Adrenal gland (tissue), 9 donors: ENCODE measurements at regions not wholly inside any gene's neighbourhood (a gene's known extent, or its start where the extent isn't known, plus 50 kb on each side); places are given as distances from the start of the nearest gene placed in this dataset.

Experiments used
- DNase-seq, 7 donors: peaks; one replicate each; pipeline ENCODE4 v3.0.0-alpha.2; 2019 to 2020
- H3K27ac ChIP-seq, 5 donors: fragments of 200-600 bp; sonication (generic) in 4 of 5; 1 replicate in 3 of 5; 2 replicates in 2 of 5; pipeline versions ENCODE4 v1.5.1 to v1.8.0; 2016 to 2020; ENCODE audit warnings: mild to moderate bottlenecking in 1 of 5
- H3K27me3 ChIP-seq: fragments of 200-600 bp; 2 replicates; pipeline ENCODE4 v1.8.0; 2021
- H3K36me3 ChIP-seq, 2 donors: fragments of 200-600 bp; replicated peaks in 1 of 2; 1 replicate in 1 of 2; 2 replicates in 1 of 2; pipeline versions ENCODE4 v1.5.1 to v1.8.0; 2018 to 2022
- H3K4me1 ChIP-seq, 2 donors: fragments of 200-600 bp; replicated peaks in 1 of 2; 1 replicate in 1 of 2; 2 replicates in 1 of 2; pipeline versions ENCODE4 v1.5.1 to v1.8.0; 2018 to 2021
- H3K4me3 ChIP-seq, 4 donors: fragments of 200-600 bp; sonication (generic) in 3 of 4; one replicate each; pipeline ENCODE4 v1.5.1; 2016 to 2018
- H3K9me3 ChIP-seq, 3 donors: fragments of 200-600 bp; sonication (generic) in 1 of 3; replicated peaks in 1 of 3; 1 replicate in 2 of 3; 2 replicates in 1 of 3; pipeline versions ENCODE4 v1.5.1 to v1.8.0; 2016 to 2021
- POLR2A ChIP-seq, 2 donors: fragments of 450-650 bp; IDR thresholded peaks; one replicate each; pipeline ENCODE4 v1.6.1; 2017; ENCODE audit warnings: antibody characterized with exemption in 2 of 2, mild to moderate bottlenecking in 2 of 2, moderate library complexity in 1 of 2
- WGBS, 4 donors: extraction: QIAGEN DNeasy Blood & Tissue Kit in 2 of 4; methylation state at CpG; one replicate each; pipeline versions ENCODE4 v1.1.5 to v1.1.7; 2013 to 2017; 5-methylcytosine and 5-hydroxymethylcytosine counted together
- intact Hi-C, 2 donors: fragments of 100-400 bp; cut with DNase I; formaldehyde crosslinking; loops; one replicate each; pipeline versions ENCODE4 v1.14.1 to v1.15.0; 2022 to 2023
- TF ChIP-seq, protein P1 (sequence below), 6 experiments: fragments of 450-650 bp in 4 of 6; fragments of 200-600 bp in 2 of 6; sonication (generic) in 1 of 6; IDR thresholded peaks; 1 replicate in 5 of 6; 2 replicates in 1 of 6; pipeline versions ENCODE4 v1.5.1 to v1.8.0; 2016 to 2021; ENCODE audit warnings: antibody characterized with exemption in 6 of 6, mild to moderate bottlenecking in 2 of 6, moderate library complexity in 1 of 6
- donor health status: healthy with polysubstance abuse.
- donor health status: Bipolar disorder and iron deficiency.
- donor health status: DM: yes; HTN: yes; CAD: no.
- donor health status: DM: no; HTN: no; CAD: no.
- donor health status: DM: no; HTN: no; CAD: no.

DNA sequence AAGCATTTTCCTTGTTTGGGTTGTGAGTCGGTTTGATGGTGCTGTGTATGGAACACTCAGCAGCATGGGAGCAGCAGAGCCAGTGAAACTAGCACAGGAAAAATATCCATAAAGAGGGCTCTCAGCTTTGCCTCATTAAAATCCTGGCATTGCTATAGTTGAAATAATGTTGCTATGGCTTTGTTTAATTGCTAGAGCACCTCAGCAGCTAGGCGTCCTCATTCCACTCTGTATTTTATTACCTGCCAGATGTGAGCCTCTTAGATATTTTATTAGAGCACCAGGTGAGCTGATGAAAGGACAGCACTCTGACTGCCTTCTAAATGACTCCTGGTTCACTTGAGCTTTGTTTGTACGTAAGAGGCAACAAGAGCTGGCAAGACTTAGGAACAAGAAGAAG lies 232.4 kb downstream of the MTX2 start:
- Histone ChIP-seq H3K27me3 (no peaks in the 10 kb centered on the region), H3K4me1 (no peaks in the 10 kb centered on the region), H3K4me3 (no peak overlapping the region), H3K9me3 (no peaks in the 10 kb centered on the region), H3K36me3 (no peaks in the 10 kb centered on the region), H3K27ac (no peak overlapping the region)
- TF ChIP-seq, protein P1, sequence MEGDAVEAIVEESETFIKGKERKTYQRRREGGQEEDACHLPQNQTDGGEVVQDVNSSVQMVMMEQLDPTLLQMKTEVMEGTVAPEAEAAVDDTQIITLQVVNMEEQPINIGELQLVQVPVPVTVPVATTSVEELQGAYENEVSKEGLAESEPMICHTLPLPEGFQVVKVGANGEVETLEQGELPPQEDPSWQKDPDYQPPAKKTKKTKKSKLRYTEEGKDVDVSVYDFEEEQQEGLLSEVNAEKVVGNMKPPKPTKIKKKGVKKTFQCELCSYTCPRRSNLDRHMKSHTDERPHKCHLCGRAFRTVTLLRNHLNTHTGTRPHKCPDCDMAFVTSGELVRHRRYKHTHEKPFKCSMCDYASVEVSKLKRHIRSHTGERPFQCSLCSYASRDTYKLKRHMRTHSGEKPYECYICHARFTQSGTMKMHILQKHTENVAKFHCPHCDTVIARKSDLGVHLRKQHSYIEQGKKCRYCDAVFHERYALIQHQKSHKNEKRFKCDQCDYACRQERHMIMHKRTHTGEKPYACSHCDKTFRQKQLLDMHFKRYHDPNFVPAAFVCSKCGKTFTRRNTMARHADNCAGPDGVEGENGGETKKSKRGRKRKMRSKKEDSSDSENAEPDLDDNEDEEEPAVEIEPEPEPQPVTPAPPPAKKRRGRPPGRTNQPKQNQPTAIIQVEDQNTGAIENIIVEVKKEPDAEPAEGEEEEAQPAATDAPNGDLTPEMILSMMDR (IDR thresholded peaks at IDR 0.05): no peak
- TF ChIP-seq POLR2A (IDR thresholded peaks at IDR 0.05): no peak
- DNase-seq: no peak
- 71 to 84% (median 80%) methylated on average over 3 of the region's 3 CpGs for WGBS, 4 donors
- intact Hi-C loops: no loop called here

DNA sequence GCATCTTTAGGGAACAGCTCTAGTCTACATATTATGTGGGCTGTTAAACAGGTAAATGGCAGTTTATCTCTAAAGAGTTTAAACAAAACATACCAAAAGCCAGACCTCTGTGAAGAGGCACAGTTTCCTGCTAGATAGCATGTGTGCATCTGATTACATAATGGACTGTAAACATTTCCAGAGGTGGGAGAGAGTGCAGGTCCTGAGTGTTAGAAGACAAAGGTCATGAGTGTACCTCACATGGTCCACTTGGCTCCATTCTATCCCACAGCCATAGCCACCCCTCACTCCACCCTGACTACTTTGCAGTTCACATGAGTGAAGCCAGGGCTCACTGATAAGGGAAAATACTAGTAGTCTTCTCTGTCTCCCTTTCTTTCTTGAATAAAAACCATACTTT lies 233.4 kb downstream of the MTX2 start:
- H3K27me3 ChIP-seq: no peaks in the 10 kb centered on the region
- no peaks in the 10 kb centered on the region for H3K36me3 ChIP-seq
- H3K4me3 ChIP-seq: no peak overlapping the region
- TF ChIP-seq POLR2A (IDR thresholded peaks at IDR 0.05): no peak
- TF ChIP-seq, protein P1 (IDR thresholded peaks at IDR 0.05): no peak
- no peak overlapping the region for H3K27ac ChIP-seq
- no peaks in the 10 kb centered on the region for H3K4me1 ChIP-seq
- H3K9me3 ChIP-seq: no peaks in the 10 kb centered on the region
- DNase-seq: no peak
- intact Hi-C loops: no loop called here

DNA sequence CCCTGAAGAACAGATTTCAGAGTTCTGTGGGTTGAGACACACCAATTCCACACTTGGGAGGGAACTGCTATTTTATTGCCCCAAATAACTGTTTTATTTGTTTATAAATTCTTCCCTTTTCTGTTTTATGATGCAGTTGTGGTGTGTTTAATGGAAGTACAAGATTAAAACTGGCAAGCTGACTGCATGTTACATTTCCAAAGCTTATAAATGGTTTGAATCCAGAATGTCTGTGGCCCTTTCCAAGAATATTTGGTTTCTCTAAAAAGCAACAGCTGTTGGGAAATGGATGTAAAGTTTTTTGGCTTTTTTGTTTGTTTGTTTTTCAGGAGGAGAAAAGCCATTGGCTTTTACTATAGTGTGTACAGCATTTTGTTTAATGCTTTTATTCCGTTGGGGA lies 234.5 kb downstream of the MTX2 start:
- intact Hi-C loops: no loop called here
- Histone ChIP-seq H3K27ac (no peak overlapping the region), H3K9me3 (no peaks in the 10 kb centered on the region), H3K4me3 (no peak overlapping the region), H3K4me1 (no peaks in the 10 kb centered on the region), H3K36me3 (no peaks in the 10 kb centered on the region), H3K27me3 (no peaks in the 10 kb centered on the region)
- no peak for DNase-seq
- TF ChIP-seq POLR2A (IDR thresholded peaks at IDR 0.05): no peak
- TF ChIP-seq, protein P1 (IDR thresholded peaks at IDR 0.05): no peak
- 60 to 72% (median 67%) methylated on average over 1 of the region's 1 CpG for WGBS, 4 donors

DNA sequence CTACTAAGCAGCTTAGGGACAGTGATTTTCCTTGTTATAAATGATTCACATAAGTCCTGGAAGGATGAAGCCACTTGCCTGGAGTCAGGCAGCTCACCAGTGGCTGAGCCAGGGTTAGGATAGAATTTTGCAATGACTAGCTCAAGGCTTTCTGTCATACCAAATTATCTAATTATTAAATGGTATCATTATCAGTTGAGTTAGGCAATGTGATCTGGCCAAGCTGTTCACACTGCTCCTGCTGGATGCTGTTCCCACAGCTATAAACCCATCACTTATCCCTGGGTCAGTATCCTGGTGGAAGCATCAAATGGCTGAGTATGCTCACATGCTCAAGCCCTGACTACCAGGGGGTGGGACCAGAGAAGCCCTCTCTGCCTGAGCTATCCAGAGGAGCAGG lies 235.2 kb downstream of the MTX2 start:
- Histone ChIP-seq H3K4me1 (no peaks in the 10 kb centered on the region), H3K4me3 (no peak overlapping the region), H3K27ac (no peak overlapping the region), H3K27me3 (no peaks in the 10 kb centered on the region), H3K36me3 (no peaks in the 10 kb centered on the region), H3K9me3 (no peaks in the 10 kb centered on the region)
- DNase-seq: no peak
- TF ChIP-seq, protein P1 (IDR thresholded peaks at IDR 0.05): no peak
- no peak for TF ChIP-seq POLR2A (IDR thresholded peaks at IDR 0.05)
- intact Hi-C loops: no loop called here
